ENCODE measurements at regions not wholly inside any gene's neighbourhood (a gene's known extent, or its start where the extent isn't known, plus 50 kb on each side); places are given as distances from the start of the nearest gene placed in this dataset.

GRCh38 chr2:39849064-39849463 lies 70.0 kb upstream of the THUMPD2 start:
- Histone ChIP-seq H3K4me3 (no peak overlapping the region), H3K79me2 (ENCODE audit: control insufficient read depth, insufficient read depth, low read length) (no peaks in the 10 kb centered on the region), H3K36me3 (ENCODE audit: control insufficient read depth, insufficient read depth, low read length) (no peaks in the 10 kb centered on the region), H3K4me1 (replicated peaks in 1 of 2; ENCODE audit: control insufficient read depth in 2 of 2, insufficient read depth in 2 of 2, low read length in 2 of 2) (no peaks in the 10 kb centered on the region), H3K27me3 (ENCODE audit: control insufficient read depth in 2 of 2, insufficient read depth in 2 of 2, low read length in 2 of 2) (no peaks in the 10 kb centered on the region), H3K4me2 (ENCODE audit: insufficient read depth, low read length) (no peak overlapping the region), H4K20me1 (replicated peaks; ENCODE audit: control insufficient read depth, insufficient read depth, low read length) (no peaks in the 10 kb centered on the region), H3K9me3 (replicated peaks; ENCODE audit: control insufficient read depth, insufficient read depth, low read depth, low read length) (no peaks in the 10 kb centered on the region), H3K9ac (ENCODE audit: insufficient read depth in 1 of 2, low read depth in 2 of 2, low read length in 2 of 2) (no peak overlapping the region), H2AFZ (ENCODE audit: low read depth, low read length) (no peak overlapping the region), H3K9me1 (ENCODE audit: control insufficient read depth, insufficient read depth, low read length) (no peaks in the 10 kb centered on the region), H3K27ac (ENCODE audit: extremely low read depth, low read depth, low read length) (no peak overlapping the region)
- no peak for FAIRE-seq
- no peak for DNase-seq (ENCODE audit: extremely low read depth in 1 of 4, low spot score in 3 of 4)
- intact Hi-C loops (cut with micrococcal nuclease) = no loop called here
- POLR2A ChIA-PET = no interaction called here
- in situ Hi-C loops (cut with MboI) = no loop called here
- no TSS peak for BruUV-seq (replicated peaks)
- CTCF ChIA-PET (ENCODE audit: low intra/inter-chr PET ratio) = no interaction called here
- no peak for ATAC-seq
- TF ChIP-seq ETV1 (tag; conservative IDR thresholded peaks at IDR 0.05; ENCODE audit: low read depth) = no peak
- TF ChIP-seq ZFP1 (CRISPR knock-in tag; IDR thresholded peaks at IDR 0.05) = no peak
- TF ChIP-seq SAFB2 (IDR thresholded peaks at IDR 0.05; ENCODE audit: borderline replicate concordance, low read depth, low read length, severe bottlenecking) = no peak
- no peak for TF ChIP-seq YY1 (IDR thresholded peaks at IDR 0.05; ENCODE audit: borderline replicate concordance in 1 of 3, control insufficient read depth in 1 of 3, extremely low read depth in 1 of 3, insufficient read depth in 3 of 3, insufficient read length in 1 of 3, insufficient replicate concordance in 2 of 3, low read depth in 1 of 3, low read length in 2 of 3)
- no peak for TF ChIP-seq POU5F1 (IDR thresholded peaks at IDR 0.05; ENCODE audit: borderline replicate concordance, low read depth, low read length, partially characterized antibody)
- TF ChIP-seq ZBTB1 (CRISPR knock-in tag; IDR thresholded peaks at IDR 0.05; ENCODE audit: borderline replicate concordance, low read depth) = no peak
- no peak for TF ChIP-seq EP300 (IDR thresholded peaks at IDR 0.05; ENCODE audit: low read length)
- TF ChIP-seq RBM22 (IDR thresholded peaks at IDR 0.05; ENCODE audit: low read depth, low read length, poor library complexity, severe bottlenecking) = no peak
- WGBS (ENCODE audit: insufficient coverage, low coverage, missing lambda C conversion rate) = 0% methylated on average over 1 of the region's 1 CpG
